NCI-H2107 treated with DMSO at 0.1 percent for 48 hours (cell line): ENCODE measurements at regions not wholly inside any gene's neighbourhood (a gene's known extent, or its start where the extent isn't known, plus 50 kb on each side); places are given as distances from the start of the nearest gene placed in this dataset.
"Not testable (repeated sequence)": the region's sequence is repeated elsewhere in the genome, so short reads cannot be mapped to it uniquely, and the experiment has no call there.

Experiments used
- DNase-seq: peaks from one replicate; lab custom pipeline; 2025; ENCODE audit not compliant: unreplicated experiment; lab: John Stamatoyannopoulos, UW

DNA sequence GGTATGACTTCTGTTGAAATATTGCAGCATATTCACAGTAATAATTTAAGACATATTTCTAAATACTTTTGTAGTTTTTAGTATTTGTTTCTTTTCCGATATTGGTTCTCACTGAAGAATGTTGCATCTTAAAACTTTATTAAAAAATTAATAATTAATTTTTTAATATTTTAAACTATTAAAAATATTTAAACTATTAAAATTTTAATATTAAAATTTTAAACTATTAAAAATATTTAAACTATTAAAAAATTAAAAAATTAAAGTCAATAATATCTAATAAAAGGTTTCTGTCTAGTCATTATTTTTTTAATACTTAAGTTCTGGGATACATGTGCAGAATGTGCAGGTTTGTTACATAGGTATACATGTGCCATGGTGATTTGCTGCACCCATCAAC is 149.3 kb upstream of the CCNH start:
- no peak for DNase-seq

DNA sequence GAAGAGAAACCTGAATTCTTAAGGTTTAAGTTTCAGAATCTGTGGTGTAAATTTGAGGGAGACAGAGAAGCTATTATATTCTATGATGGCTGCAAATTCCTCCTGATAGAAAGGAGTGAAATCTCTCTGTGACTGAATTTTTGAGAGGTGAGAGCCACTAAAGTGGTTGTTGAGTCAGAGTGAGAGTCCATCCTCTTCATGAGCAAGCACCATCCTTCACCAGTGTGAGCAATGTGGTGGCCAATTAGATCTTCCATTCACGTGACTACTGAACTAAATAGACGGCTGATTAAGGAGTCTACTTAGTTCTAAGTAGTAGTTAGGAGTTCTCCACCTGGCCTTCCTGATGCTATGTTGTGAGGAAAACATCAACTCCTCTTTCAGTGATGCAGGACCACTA is 147.8 kb upstream of the CCNH start:
- no peak for DNase-seq

DNA sequence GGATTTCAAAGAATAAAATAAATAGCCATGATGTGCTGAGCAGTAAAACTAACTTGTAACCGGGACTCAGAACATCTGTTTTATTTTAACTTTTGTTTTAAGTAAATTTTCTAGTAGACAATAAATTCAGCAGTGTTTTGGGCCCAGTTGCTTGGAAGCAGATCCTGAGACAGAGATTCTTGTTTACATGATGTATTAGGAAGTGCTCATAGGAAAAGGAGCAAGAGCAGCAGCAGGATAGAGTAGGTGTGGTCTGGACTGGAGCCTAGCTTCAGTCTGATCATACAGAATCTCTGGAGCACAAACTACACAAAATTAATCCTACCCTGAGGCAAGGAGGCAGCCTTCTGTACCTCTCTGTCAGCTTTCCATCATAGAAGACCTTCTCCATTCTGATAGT is 139.2 kb upstream of the CCNH start:
- no peak for DNase-seq

DNA sequence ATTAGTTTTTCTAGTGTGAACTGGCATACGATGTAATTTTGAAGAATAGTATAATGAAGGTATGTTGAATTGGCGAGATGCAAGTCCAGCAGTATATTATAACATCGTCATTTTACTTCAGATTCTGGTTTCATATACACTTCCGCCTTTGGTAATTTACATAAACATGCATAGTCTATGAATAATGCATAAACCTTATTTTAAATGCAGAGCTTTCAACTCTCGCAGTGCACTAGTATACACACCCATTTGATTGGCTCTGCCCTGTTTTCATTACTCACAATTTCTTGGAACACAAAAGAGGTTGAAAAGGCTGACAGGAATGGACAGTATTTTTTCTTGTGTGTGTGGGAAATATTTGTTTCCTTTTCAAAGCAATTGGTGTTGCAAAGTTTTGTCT is 128.9 kb upstream of the CCNH start:
- no peak for DNase-seq

DNA sequence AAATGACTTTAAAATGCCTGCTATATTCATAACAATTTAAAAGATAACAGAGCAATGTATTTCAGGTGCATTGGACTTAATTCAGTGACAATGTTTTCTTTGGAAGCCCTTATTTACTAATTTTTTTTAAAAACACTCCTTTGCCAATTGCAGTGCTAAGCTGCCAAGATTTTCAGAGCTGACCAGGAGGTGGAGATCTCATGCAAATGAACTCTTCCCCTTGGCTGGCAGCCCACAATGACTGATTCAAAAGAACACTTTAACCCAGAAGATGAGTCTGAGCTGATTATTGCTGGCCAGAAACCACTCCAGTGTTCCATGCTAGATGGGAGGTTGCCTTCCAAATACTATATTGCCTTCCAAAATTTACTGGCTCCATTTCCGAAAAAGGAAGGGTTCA is 128.3 kb upstream of the CCNH start:
- DNase-seq, result no peak

GRCh38 chr5:87539839-87540238 is 127.1 kb upstream of the CCNH start:
- no peak for DNase-seq

GRCh38 chr5:87536365-87536764 is 123.6 kb upstream of the CCNH start:
- DNase-seq, result no peak

- no peak for DNase-seq
Observed at GRCh38 chr5:87535706-87536105, 123.0 kb upstream of the CCNH start.

- DNase-seq, result no peak
Observed at GRCh38 chr5:87529486-87530076, 116.9 kb upstream of the CCNH start.

DNA sequence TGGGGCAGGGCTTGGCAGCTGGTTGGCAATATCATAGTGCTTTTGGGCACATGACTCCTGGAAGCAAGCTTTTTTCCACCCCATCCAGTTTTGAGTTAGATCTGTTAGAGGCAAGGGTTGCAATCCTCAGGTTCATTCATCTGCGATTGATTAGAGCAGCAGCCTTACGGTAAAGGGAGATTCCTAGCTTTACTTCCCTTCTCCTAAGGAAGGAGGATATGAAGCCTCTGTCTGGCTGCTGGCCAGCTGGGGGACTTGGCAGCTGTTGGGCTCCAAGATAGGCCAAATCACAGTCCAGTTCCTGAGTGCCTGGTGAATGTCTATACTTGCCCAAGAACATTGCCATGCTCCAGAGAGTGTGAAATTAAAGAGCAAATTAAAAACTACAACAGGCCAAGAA is 113.4 kb upstream of the CCNH start:
- no peak for DNase-seq

GRCh38 chr5:87524217-87524616 is 111.5 kb upstream of the CCNH start:
- DNase-seq, result no peak

DNA sequence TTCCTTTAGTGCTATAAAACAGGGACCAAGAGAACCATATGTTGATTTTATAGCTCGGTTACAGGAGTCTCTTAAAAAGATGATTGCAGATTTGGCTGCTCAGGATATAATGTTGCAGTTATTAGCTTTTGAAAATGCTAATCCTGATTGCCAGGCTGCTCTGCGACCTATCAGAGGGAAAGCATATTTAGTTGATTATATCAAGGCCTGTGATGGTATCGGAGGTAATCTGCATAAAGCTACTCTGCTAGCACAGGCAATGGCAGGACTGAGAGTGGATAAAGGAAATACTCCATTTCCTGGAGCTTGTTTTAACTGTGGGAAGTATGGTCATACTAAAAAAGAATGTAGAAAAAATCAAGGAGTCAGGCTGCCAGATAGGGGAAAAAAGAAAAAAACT is 99.0 kb upstream of the CCNH start:
- DNase-seq, result not testable (repeated sequence)

DNA sequence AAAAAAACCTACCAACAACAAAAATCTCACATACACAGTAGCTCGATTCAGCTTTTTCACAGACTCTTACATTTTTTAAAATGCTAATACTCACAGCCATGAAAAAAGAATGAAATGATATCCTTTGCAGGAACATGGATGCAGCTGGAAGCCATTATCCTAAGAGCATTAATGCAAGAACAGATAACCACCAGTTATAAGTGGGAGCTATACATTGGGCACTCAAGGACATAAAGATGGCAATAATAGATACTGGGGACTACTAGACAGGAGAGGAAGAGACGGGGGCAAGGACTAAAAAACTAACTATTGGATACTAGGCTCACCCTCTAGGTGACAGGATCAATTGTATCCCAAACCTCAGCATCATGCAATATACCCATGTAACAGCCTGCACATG is 90.3 kb upstream of the CCNH start:
- no peak for DNase-seq

DNA sequence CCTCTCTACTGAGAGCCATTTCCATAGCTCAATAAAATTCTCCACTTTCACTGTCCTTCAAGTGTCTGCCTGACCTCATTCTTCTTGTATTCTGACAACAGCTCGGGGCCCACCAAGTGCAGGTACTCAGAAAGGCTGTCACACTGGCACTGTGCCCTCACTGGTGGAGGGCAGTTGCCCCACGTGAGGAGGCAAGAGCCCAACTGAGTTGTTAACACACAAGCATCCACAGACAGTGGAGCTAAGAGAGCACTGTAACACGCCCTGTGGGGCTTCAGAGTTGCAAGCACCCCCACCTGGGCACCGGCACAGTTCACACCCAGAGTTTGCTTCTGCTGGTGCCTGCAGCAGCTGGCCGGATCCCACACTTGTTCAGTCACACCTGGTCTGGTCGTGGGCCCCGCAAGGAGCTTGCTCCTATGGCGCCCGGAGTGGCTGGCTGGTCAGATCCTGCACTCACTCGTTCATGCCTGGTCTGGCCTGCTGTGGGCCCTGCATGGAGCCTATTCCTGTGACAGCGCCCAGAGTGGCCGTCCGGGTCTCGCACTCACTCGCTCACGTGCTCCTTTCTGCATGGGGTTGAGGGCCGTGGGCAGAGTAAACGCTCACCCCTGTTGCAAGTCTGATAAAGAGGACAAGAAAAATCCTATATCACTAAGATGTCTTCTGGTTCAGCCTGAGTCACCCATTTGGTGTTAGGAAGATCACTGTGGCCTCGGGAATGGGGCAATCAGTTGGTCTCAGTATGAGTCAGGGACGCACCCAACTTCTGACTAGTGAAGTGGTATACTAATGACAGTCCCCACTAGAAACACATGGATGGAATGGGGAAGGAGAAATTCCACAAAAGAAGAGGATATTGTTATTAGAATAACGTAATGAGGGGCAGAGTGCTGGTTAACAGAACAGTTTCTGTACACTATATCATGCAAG is 87.0 kb upstream of the CCNH start:
- no peak for DNase-seq
